ENCODE measurements at regions not wholly inside any gene's neighbourhood (a gene's known extent, or its start where the extent isn't known, plus 50 kb on each side); places are given as distances from the start of the nearest gene placed in this dataset.

- TF ChIP-seq CTCF (conservative IDR thresholded peaks at IDR 0.05 in 1 of 2, IDR thresholded peaks at IDR 0.05 in 1 of 2; ENCODE audit: extremely low read depth in 1 of 2, insufficient read depth in 1 of 2, low read depth in 1 of 2, low read length in 2 of 2) (no peak), EZH2 (IDR thresholded peaks at IDR 0.05; ENCODE audit: borderline replicate concordance, low read length) (no peak)
These were observed 123.6 kb upstream of the SOX1 start for GRCh38 chr13:111943229-111943795.

Data from mammary epithelial cell (primary cell).